Uterus (tissue), 2 donors: ENCODE measurements at regions not wholly inside any gene's neighbourhood (a gene's known extent, or its start where the extent isn't known, plus 50 kb on each side); places are given as distances from the start of the nearest gene placed in this dataset.

Experiments used
- POLR2A ChIP-seq, 2 donors: fragments of 450-650 bp; IDR thresholded peaks; one replicate each; pipeline ENCODE4 v1.6.1; 2016; ENCODE audit warnings: antibody characterized with exemption in 2 of 2, mild to moderate bottlenecking in 1 of 2, moderate library complexity in 1 of 2
- TF ChIP-seq, protein P1 (sequence below), 4 experiments: fragments of 200-600 bp in 2 of 4; fragments of 450-650 bp in 2 of 4; sonication (generic) in 2 of 4; IDR thresholded peaks; one replicate each; pipeline ENCODE4 v1.5.1; 2016 to 2019; ENCODE audit warnings: antibody characterized with exemption in 4 of 4, mild to moderate bottlenecking in 2 of 4, moderate library complexity in 1 of 4

DNA sequence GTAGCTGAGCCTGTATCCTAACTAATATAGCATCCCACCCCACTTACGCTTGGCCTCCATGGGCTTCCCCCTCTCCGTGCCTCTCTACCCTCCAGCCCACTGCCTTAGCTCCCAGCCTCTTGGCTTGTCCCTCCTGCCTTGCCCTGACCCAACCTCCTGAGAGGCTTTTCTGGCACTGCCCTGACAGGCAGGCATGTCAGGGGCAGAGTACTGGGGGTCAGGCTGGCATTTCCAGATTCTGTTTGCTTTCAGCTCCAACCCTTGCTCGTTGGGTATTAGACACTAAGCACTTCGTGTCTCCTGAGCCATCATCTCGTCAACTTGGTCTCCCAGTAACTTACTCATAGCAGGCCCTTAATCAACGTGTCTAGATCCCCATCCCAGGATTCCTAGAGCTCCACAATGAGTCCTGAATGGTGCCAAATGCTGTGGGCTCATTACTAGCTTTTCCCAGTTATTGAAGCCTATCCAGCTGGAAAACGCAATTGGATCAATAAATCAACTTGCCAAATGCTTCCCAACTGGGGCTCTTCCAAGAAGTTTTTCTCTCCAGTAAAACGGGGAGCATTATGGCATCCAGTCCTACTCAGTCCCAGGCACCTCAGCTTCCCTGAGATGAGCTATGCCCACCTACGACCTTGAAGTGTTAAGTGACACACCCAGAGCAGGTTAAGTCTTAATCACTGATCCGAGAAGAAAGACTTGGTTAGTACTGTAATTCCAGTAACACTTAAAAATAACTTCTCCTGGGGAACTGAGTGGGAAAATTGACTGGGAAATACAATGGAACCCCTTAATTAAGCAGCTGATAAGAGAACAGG, 78.5 kb upstream of the DLG1 start:
- TF ChIP-seq POLR2A (IDR thresholded peaks at IDR 0.05), result no peak
- TF ChIP-seq, protein P1, sequence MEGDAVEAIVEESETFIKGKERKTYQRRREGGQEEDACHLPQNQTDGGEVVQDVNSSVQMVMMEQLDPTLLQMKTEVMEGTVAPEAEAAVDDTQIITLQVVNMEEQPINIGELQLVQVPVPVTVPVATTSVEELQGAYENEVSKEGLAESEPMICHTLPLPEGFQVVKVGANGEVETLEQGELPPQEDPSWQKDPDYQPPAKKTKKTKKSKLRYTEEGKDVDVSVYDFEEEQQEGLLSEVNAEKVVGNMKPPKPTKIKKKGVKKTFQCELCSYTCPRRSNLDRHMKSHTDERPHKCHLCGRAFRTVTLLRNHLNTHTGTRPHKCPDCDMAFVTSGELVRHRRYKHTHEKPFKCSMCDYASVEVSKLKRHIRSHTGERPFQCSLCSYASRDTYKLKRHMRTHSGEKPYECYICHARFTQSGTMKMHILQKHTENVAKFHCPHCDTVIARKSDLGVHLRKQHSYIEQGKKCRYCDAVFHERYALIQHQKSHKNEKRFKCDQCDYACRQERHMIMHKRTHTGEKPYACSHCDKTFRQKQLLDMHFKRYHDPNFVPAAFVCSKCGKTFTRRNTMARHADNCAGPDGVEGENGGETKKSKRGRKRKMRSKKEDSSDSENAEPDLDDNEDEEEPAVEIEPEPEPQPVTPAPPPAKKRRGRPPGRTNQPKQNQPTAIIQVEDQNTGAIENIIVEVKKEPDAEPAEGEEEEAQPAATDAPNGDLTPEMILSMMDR (IDR thresholded peaks at IDR 0.05), result no peak
